ENCODE measurements at regions not wholly inside any gene's neighbourhood (a gene's known extent, or its start where the extent isn't known, plus 50 kb on each side); places are given as distances from the start of the nearest gene placed in this dataset.
A peak's percentile ranks its signal among the peaks of the same experiment; 100 is the strongest.
"Not testable (repeated sequence)": the region's sequence is repeated elsewhere in the genome, so short reads cannot be mapped to it uniquely, and the experiment has no call there.

GRCh38 chr13:64477146-64477545, 2753.0 kb downstream of the PCDH9 start:
- no peak for TF ChIP-seq CTCF (IDR thresholded peaks at IDR 0.05)
- no peaks in the 10 kb centered on the region for H3K36me3 Mint-ChIP-seq (ENCODE audit: low read depth)
- H3K27ac Mint-ChIP-seq (ENCODE audit: unreplicated experiment), result no peak overlapping the region
- no peak for DNase-seq (ENCODE audit: low spot score)
- H3K27me3 Mint-ChIP-seq (ENCODE audit: low read depth), result no peaks in the 10 kb centered on the region
- peaks cover 20% of the 10 kb centered on the region for H3K4me1 Mint-ChIP-seq (ENCODE audit: low read depth)
- H3K4me3 Mint-ChIP-seq (ENCODE audit: unreplicated experiment), result no peak overlapping the region
- peaks cover 7% of the 10 kb centered on the region for H3K9me3 Mint-ChIP-seq (ENCODE audit: low read depth)

DNA sequence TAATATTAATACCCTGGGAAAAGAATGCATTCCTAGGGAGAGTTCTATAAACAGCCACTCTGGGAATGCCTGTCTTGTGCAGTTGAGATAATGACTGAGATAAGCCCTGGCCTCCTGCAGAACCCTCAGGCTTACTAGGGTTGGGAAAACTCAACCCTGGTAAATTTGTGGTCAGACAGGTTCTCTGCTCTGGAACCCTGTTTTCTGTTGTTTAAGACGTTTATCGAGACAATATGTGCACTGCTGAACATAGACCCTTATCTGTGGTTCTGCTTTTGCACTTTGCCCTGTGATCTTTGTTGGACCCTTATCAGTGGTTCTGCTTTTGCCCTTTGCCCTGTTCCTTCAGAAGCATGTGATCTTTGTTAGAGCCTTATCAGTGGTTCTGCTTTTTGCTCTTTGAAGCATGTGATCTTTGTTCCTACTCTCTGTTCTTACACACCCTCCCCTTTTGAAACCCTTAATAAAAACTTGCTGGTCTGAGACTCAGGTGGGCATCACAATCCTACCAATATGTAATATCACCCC, 2754.0 kb downstream of the PCDH9 start:
- H3K27ac Mint-ChIP-seq (ENCODE audit: unreplicated experiment); DNase-seq (ENCODE audit: low spot score); H3K27me3 Mint-ChIP-seq (ENCODE audit: low read depth); H3K9me3 Mint-ChIP-seq (ENCODE audit: low read depth); H3K4me3 Mint-ChIP-seq (ENCODE audit: unreplicated experiment); H3K36me3 Mint-ChIP-seq (ENCODE audit: low read depth): not testable (repeated sequence)
- peaks cover 23% of the 10 kb centered on the region for H3K4me1 Mint-ChIP-seq (ENCODE audit: low read depth)

DNA sequence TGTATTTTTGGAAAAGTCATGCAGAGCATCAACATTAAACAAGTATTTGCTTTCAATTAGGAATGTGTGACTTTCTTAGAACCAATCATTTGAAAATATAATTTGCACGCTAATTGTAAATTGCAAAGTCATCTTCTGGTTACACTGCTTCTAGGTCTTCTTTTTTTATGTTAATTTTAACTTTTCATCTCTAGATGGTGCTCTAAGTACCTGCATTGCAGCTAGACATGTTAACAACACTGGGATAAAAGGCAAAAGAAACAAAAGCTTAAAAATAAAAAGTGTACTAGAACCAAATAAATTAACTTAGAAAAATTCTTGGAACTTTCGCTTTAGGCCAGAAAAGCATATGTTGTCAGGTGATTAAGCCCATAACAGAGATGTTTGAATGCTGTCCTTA, 2758.2 kb downstream of the PCDH9 start:
- H3K27me3 Mint-ChIP-seq (ENCODE audit: low read depth), result no peaks in the 10 kb centered on the region
- no peak for DNase-seq (ENCODE audit: low spot score)
- H3K36me3 Mint-ChIP-seq (ENCODE audit: low read depth), result no peaks in the 10 kb centered on the region
- H3K27ac Mint-ChIP-seq (ENCODE audit: unreplicated experiment), result no peak overlapping the region
- H3K4me3 Mint-ChIP-seq (ENCODE audit: unreplicated experiment), result no peak overlapping the region
- H3K4me1 Mint-ChIP-seq (ENCODE audit: low read depth), result peaks cover 12% of the 10 kb centered on the region
- TF ChIP-seq CTCF (IDR thresholded peaks at IDR 0.05), result peak; percentile 91
- H3K9me3 Mint-ChIP-seq (ENCODE audit: low read depth), result peaks cover 7% of the 10 kb centered on the region

DNA sequence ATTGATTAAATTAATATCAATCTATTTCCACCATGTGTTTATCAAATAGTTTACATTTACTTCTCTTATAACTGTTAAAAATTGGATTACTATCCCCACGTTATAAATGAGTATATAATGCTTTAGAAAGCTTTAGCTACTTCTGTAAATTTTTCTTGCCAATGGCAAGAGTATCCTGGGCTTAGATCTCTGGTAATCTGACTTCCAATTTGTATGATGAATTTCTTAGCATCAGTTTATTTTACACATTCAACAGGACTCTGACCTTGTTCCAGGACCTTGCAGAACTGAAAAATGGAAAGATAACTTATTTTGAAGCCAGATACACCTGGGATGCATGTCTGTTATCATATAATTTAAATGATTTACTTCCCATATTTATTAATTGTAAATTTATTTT, 2759.4 kb downstream of the PCDH9 start:
- Mint-ChIP-seq H3K9me3 (ENCODE audit: low read depth) (peaks cover 2% of the 10 kb centered on the region), H3K4me3 (ENCODE audit: unreplicated experiment) (no peak overlapping the region)

DNA sequence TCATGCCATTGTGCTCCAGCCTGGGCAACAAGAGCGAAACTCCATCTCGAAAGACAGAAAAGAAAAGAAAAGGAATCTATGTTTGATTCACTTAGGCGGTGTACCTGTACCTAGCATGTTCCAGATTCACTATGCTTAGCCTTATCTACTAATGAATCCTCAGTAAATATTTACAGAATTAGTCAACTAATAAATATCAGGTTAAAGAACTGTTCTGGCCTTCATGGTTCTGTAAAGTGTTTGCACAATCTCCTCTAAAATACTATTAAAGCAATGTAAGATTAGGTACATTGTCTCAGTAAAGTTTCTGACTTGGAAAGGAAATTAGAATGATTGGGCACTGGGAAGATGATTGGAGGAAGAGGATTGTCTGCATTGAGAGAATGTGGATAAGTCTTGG, 2770.4 kb downstream of the PCDH9 start:
- H3K9me3 Mint-ChIP-seq (ENCODE audit: low read depth), result peaks cover 4% of the 10 kb centered on the region
- H3K27me3 Mint-ChIP-seq (ENCODE audit: low read depth), result no peaks in the 10 kb centered on the region
- H3K4me3 Mint-ChIP-seq (ENCODE audit: unreplicated experiment), result no peak overlapping the region
- peaks cover 27% of the 10 kb centered on the region for H3K4me1 Mint-ChIP-seq (ENCODE audit: low read depth)
- TF ChIP-seq CTCF (IDR thresholded peaks at IDR 0.05), result no peak
- no peak overlapping the region for H3K27ac Mint-ChIP-seq (ENCODE audit: unreplicated experiment)
- no peak for DNase-seq (ENCODE audit: low spot score)
- H3K36me3 Mint-ChIP-seq (ENCODE audit: low read depth), result no peaks in the 10 kb centered on the region

More for the DNA sequence above, 2759.4 kb downstream of the PCDH9 start:
- no peak for TF ChIP-seq CTCF (IDR thresholded peaks at IDR 0.05)
- DNase-seq (ENCODE audit: low spot score), result no peak
- peaks cover 12% of the 10 kb centered on the region for H3K4me1 Mint-ChIP-seq (ENCODE audit: low read depth)
- no peaks in the 10 kb centered on the region for H3K27me3 Mint-ChIP-seq (ENCODE audit: low read depth)
- H3K36me3 Mint-ChIP-seq (ENCODE audit: low read depth), result no peaks in the 10 kb centered on the region
- H3K27ac Mint-ChIP-seq (ENCODE audit: unreplicated experiment), result no peak overlapping the region

- Mint-ChIP-seq H3K9me3 (ENCODE audit: low read depth) (peaks cover 4% of the 10 kb centered on the region), H3K27ac (ENCODE audit: unreplicated experiment) (no peak overlapping the region), H3K27me3 (ENCODE audit: low read depth) (no peaks in the 10 kb centered on the region), H3K4me1 (ENCODE audit: low read depth) (peaks cover 33% of the 10 kb centered on the region), H3K4me3 (ENCODE audit: unreplicated experiment) (no peak overlapping the region), H3K36me3 (ENCODE audit: low read depth) (no peaks in the 10 kb centered on the region)
- TF ChIP-seq CTCF (IDR thresholded peaks at IDR 0.05), result no peak
- no peak for DNase-seq (ENCODE audit: low spot score)
Measured at GRCh38 chr13:64457976-64458375, 2772.2 kb downstream of the PCDH9 start.
